WTC11 (cell line): ENCODE measurements at regions not wholly inside any gene's neighbourhood (a gene's known extent, or its start where the extent isn't known, plus 50 kb on each side); places are given as distances from the start of the nearest gene placed in this dataset.

Source experiments
- ATAC-seq: fragments of 200-7000 bp; cut with Tn5 transposase; 2 replicates; pipeline ENCODE4 v1.10.0; 2021; ENCODE audit warnings: mild to moderate bottlenecking, moderate library complexity
- CTCF ChIA-PET: fragments of 300-600 bp; sonication (Branson Sonifier 250); formaldehyde crosslinking; loops from one replicate; lab custom pipeline; 2021; ENCODE audit warnings: antibody characterized with exemption; lab: Charles Lee
- POLR2A ChIA-PET: fragments of 350-600 bp; sonication (Branson Sonifier 250); formaldehyde crosslinking; loops from one replicate; lab custom pipeline; 2021; ENCODE audit warnings: antibody characterized with exemption; lab: Charles Lee
- DNase-seq: peaks from one replicate; pipeline ENCODE4 v3.0.0; 2021; ENCODE audit warnings: low spot score
- H3K27ac Mint-ChIP-seq: 2 replicates; pipeline ENCODE4 v1.8.0; 2021; ENCODE audit warnings: mixed read lengths
- H3K27me3 Mint-ChIP-seq: 2 replicates; pipeline ENCODE4 v1.8.0; 2021; ENCODE audit warnings: low read depth, mild to moderate bottlenecking, moderate library complexity, mixed read lengths
- H3K36me3 Mint-ChIP-seq: 2 replicates; pipeline ENCODE4 v1.8.0; 2021; ENCODE audit warnings: mixed read lengths
- H3K4me1 Mint-ChIP-seq: 2 replicates; pipeline ENCODE4 v1.8.0; 2022; ENCODE audit warnings: mixed read lengths
- H3K4me3 Mint-ChIP-seq: 2 replicates; pipeline ENCODE4 v1.8.0; 2021; ENCODE audit warnings: mild to moderate bottlenecking, moderate library complexity, mixed read lengths
- H3K9me3 Mint-ChIP-seq: 2 replicates; pipeline ENCODE4 v1.8.0; 2021; ENCODE audit warnings: mixed read lengths
- CBFB ChIP-seq: sonication (generic); formaldehyde crosslinking; IDR thresholded peaks from 2 replicates; pipeline ENCODE4 v1.8.1; 2022; ENCODE audit warnings: mild to moderate bottlenecking, low read depth, missing genetic modification reagents
- CDX4 ChIP-seq: fragments of 250-450 bp; sonication (Bioruptor Pico); IDR thresholded peaks from 2 replicates; pipeline ENCODE4 v1.9.0; 2021; ENCODE audit warnings: moderate library complexity, mild to moderate bottlenecking, inconsistent platforms, borderline replicate concordance
- CREM ChIP-seq: sonication (generic); formaldehyde crosslinking; IDR thresholded peaks from 2 replicates; pipeline ENCODE4 v1.8.1; 2022; ENCODE audit warnings: mild to moderate bottlenecking, missing genetic modification reagents, moderate library complexity
- ELF4 ChIP-seq: sonication (generic); formaldehyde crosslinking; IDR thresholded peaks from 2 replicates; pipeline ENCODE4 v1.8.1; 2022; ENCODE audit warnings: low read depth, mild to moderate bottlenecking, moderate library complexity, missing genetic modification reagents
- ETV6 ChIP-seq: sonication (generic); formaldehyde crosslinking; IDR thresholded peaks from 2 replicates; pipeline ENCODE4 v1.8.1; 2022; ENCODE audit warnings: mild to moderate bottlenecking, missing genetic modification reagents
- GTF2I ChIP-seq: fragments of 250-450 bp; sonication (Bioruptor Pico); conservative IDR thresholded peaks from 2 replicates; pipeline ENCODE4 v1.4.0; 2021; ENCODE audit warnings: mild to moderate bottlenecking
- HMGA2 ChIP-seq: fragments of 250-450 bp; sonication (Bioruptor Pico); IDR thresholded peaks from 2 replicates; pipeline ENCODE4 v1.4.0; 2021; ENCODE audit warnings: mild to moderate bottlenecking, moderate library complexity
- IRF1 ChIP-seq: sonication (generic); formaldehyde crosslinking; IDR thresholded peaks from 2 replicates; pipeline ENCODE4 v1.8.0; 2023; ENCODE audit warnings: missing genetic modification reagents
- JAZF1 ChIP-seq: fragments of 250-450 bp; sonication (Bioruptor Pico); IDR thresholded peaks from 2 replicates; pipeline ENCODE4 v1.9.0; 2021; ENCODE audit warnings: moderate library complexity, mild to moderate bottlenecking, inconsistent platforms
- JUN ChIP-seq: sonication (generic); formaldehyde crosslinking; IDR thresholded peaks from 2 replicates; pipeline ENCODE4 v1.8.0; 2023; ENCODE audit warnings: mild to moderate bottlenecking, missing genetic modification reagents
- MAX ChIP-seq: sonication (generic); formaldehyde crosslinking; IDR thresholded peaks from 2 replicates; pipeline ENCODE4 v1.8.0; 2022; ENCODE audit warnings: mild to moderate bottlenecking, missing genetic modification reagents
- MLX ChIP-seq: sonication (generic); formaldehyde crosslinking; IDR thresholded peaks from 2 replicates; pipeline ENCODE4 v1.8.1; 2023; ENCODE audit warnings: mild to moderate bottlenecking, missing genetic modification reagents, moderate library complexity
- NFATC4 ChIP-seq: fragments of 250-450 bp; sonication (Bioruptor Pico); IDR thresholded peaks from 2 replicates; pipeline ENCODE4 v1.9.0; 2021; ENCODE audit warnings: mild to moderate bottlenecking
- NFE2L1 ChIP-seq: sonication (generic); formaldehyde crosslinking; IDR thresholded peaks from 2 replicates; pipeline ENCODE4 v1.8.1; 2023; ENCODE audit warnings: missing genetic modification reagents
- NR1H2 ChIP-seq: sonication (generic); formaldehyde crosslinking; IDR thresholded peaks from 2 replicates; pipeline ENCODE4 v1.9.0; 2021; ENCODE audit warnings: mild to moderate bottlenecking, moderate library complexity, missing genetic modification reagents
- PRRX2 ChIP-seq: fragments of 250-450 bp; sonication (Bioruptor Pico); IDR thresholded peaks from 2 replicates; pipeline ENCODE4 v1.8.0; 2021; ENCODE audit warnings: mild to moderate bottlenecking
- RELA ChIP-seq: sonication (generic); formaldehyde crosslinking; IDR thresholded peaks from 2 replicates; pipeline ENCODE4 v1.8.1; 2022; ENCODE audit warnings: missing genetic modification reagents, mild to moderate bottlenecking, borderline replicate concordance
- RORB ChIP-seq: fragments of 250-450 bp; sonication (Bioruptor Pico); IDR thresholded peaks from 2 replicates; pipeline ENCODE4 v1.9.0; 2021; ENCODE audit warnings: mild to moderate bottlenecking
- SMAD4 ChIP-seq: sonication (generic); formaldehyde crosslinking; IDR thresholded peaks from 2 replicates; pipeline ENCODE4 v1.8.0; 2022; ENCODE audit warnings: mild to moderate bottlenecking, missing genetic modification reagents
- SP1 ChIP-seq: sonication (generic); formaldehyde crosslinking; conservative IDR thresholded peaks from 2 replicates; pipeline ENCODE4 v1.8.1; 2022; ENCODE audit warnings: missing genetic modification reagents
- TCF7 ChIP-seq: sonication (generic); formaldehyde crosslinking; IDR thresholded peaks from 2 replicates; pipeline ENCODE4 v1.8.0; 2022; ENCODE audit warnings: mild to moderate bottlenecking, low read depth, missing genetic modification reagents, moderate library complexity
- TEAD4 ChIP-seq: sonication (generic); formaldehyde crosslinking; IDR thresholded peaks from 2 replicates; pipeline ENCODE4 v1.8.0; 2022; ENCODE audit warnings: mild to moderate bottlenecking, missing genetic modification reagents
- TP53 ChIP-seq: sonication (generic); formaldehyde crosslinking; IDR thresholded peaks from 2 replicates; pipeline ENCODE4 v1.8.1; 2023; ENCODE audit warnings: mild to moderate bottlenecking, missing genetic modification reagents
- ZBTB43 ChIP-seq: sonication (generic); formaldehyde crosslinking; IDR thresholded peaks from 2 replicates; pipeline ENCODE4 v1.8.1; 2023; ENCODE audit warnings: mild to moderate bottlenecking, missing genetic modification reagents
- ZNF219 ChIP-seq: sonication (generic); formaldehyde crosslinking; IDR thresholded peaks from 2 replicates; pipeline ENCODE4 v1.8.0; 2023; ENCODE audit warnings: missing genetic modification reagents, mild to moderate bottlenecking, borderline replicate concordance
- ZNF396 ChIP-seq: fragments of 250-450 bp; sonication (Bioruptor Pico); IDR thresholded peaks from 2 replicates; pipeline ENCODE4 v1.8.0; 2021; ENCODE audit warnings: mild to moderate bottlenecking, moderate library complexity, borderline replicate concordance
- ZNF512 ChIP-seq: sonication (generic); formaldehyde crosslinking; IDR thresholded peaks from 2 replicates; pipeline ENCODE4 v1.8.1; 2022; ENCODE audit warnings: missing genetic modification reagents, borderline replicate concordance
- ZSCAN18 ChIP-seq: fragments of 250-450 bp; sonication (Bioruptor Pico); IDR thresholded peaks from 2 replicates; pipeline ENCODE4 v2.1.2; 2022; ENCODE audit warnings: mild to moderate bottlenecking, moderate library complexity

GRCh38 chr9:71629578-71630215, 138.6 kb downstream of the CEMIP2 start:
- Mint-ChIP-seq H3K27ac (no peak overlapping the region), H3K4me1 (peaks cover 17% of the 10 kb centered on the region), H3K27me3 (no peaks in the 10 kb centered on the region), H3K9me3 (no peaks in the 10 kb centered on the region), H3K36me3 (no peaks in the 10 kb centered on the region)
- DNase-seq (no peak), ATAC-seq (no peak)
- TF ChIP-seq NFE2L1 = no peak
- TF ChIP-seq HMGA2 (CRISPR knock-in tag) = no peak
- no peak for TF ChIP-seq GTF2I (CRISPR knock-in tag)
- no peak for TF ChIP-seq ETV6 (CRISPR knock-in tag)
- no peak for TF ChIP-seq RORB (CRISPR knock-in tag)
- TF ChIP-seq MAX = no peak
- no peak for TF ChIP-seq TEAD4
- no peak for TF ChIP-seq CREM (CRISPR knock-in tag)
- TF ChIP-seq CDX4 (CRISPR knock-in tag) = no peak
- TF ChIP-seq RELA (CRISPR knock-in tag) = no peak
- no peak for TF ChIP-seq ZBTB43 (CRISPR knock-in tag)
- TF ChIP-seq, all 79 proteins: peak for 0
- POLR2A ChIA-PET = no interaction called here
- CTCF ChIA-PET = interaction anchor here (1.0 to 3.6 kb wide), 5 partner anchors 18 to 395 kb away, joined by 3 to 17 read pairs (median 4); partner anchors contain the start of gene CEMIP2
- no peak overlapping the region for H3K4me3 Mint-ChIP-seq

GRCh38 chr9:71628247-71628646, 140.1 kb downstream of the CEMIP2 start:
- DNase-seq = no peak
- no peaks in the 10 kb centered on the region for H3K9me3 Mint-ChIP-seq
- H3K27ac Mint-ChIP-seq = no peak overlapping the region
- CTCF ChIA-PET = interaction anchor here (0.6 to 3.6 kb wide), 8 partner anchors 18 to 397 kb away, joined by 3 to 17 read pairs (median 3); partner anchors contain the start of gene CEMIP2
- peak; percentile 57; the same call in 1 of the 2 replicates for ATAC-seq
- no peak overlapping the region for H3K4me3 Mint-ChIP-seq
- no peaks in the 10 kb centered on the region for H3K27me3 Mint-ChIP-seq
- peaks cover 14% of the 10 kb centered on the region for H3K4me1 Mint-ChIP-seq
- TF ChIP-seq CBFB (CRISPR knock-in tag) (no peak), NFATC4 (CRISPR knock-in tag) (no peak), NR1H2 (CRISPR knock-in tag) (no peak), RORB (CRISPR knock-in tag) (no peak), MAX (no peak), SMAD4 (no peak), TCF7 (CRISPR knock-in tag) (no peak), ELF4 (CRISPR knock-in tag) (no peak), IRF1 (no peak), MLX (CRISPR knock-in tag) (no peak)
- H3K36me3 Mint-ChIP-seq = no peaks in the 10 kb centered on the region
- POLR2A ChIA-PET = no interaction called here

GRCh38 chr9:71627537-71627936, 140.8 kb downstream of the CEMIP2 start:
- no peaks in the 10 kb centered on the region for H3K27me3 Mint-ChIP-seq
- ChIA-PET CTCF (interaction anchor here (0.6 to 3.6 kb wide), 6 partner anchors 17 to 180 kb away, joined by 3 to 17 read pairs (median 3); partner anchors contain the start of gene CEMIP2), POLR2A (no interaction called here)
- peaks cover 14% of the 10 kb centered on the region for H3K4me1 Mint-ChIP-seq
- H3K36me3 Mint-ChIP-seq = no peaks in the 10 kb centered on the region
- no peak overlapping the region for H3K27ac Mint-ChIP-seq
- DNase-seq (no peak), ATAC-seq (no peak)
- H3K9me3 Mint-ChIP-seq = no peaks in the 10 kb centered on the region
- H3K4me3 Mint-ChIP-seq = no peak overlapping the region
- TF ChIP-seq ZSCAN18 (CRISPR knock-in tag) = no peak
- no peak for TF ChIP-seq JUN (CRISPR knock-in tag)
- no peak for TF ChIP-seq HMGA2 (CRISPR knock-in tag)
- no peak for TF ChIP-seq JAZF1 (CRISPR knock-in tag)
- TF ChIP-seq ZNF512 = no peak
- TF ChIP-seq SP1 (CRISPR knock-in tag) = no peak
- TF ChIP-seq ZNF396 (CRISPR knock-in tag) = no peak
- TF ChIP-seq TP53 (CRISPR knock-in tag) = no peak
- no peak for TF ChIP-seq PRRX2 (CRISPR knock-in tag)
- no peak for TF ChIP-seq NFATC4 (CRISPR knock-in tag)
- no peak for TF ChIP-seq ZNF219 (CRISPR knock-in tag)
- TF ChIP-seq, all 79 proteins: peak for 0
